Left ventricle myocardium superior (tissue), 1 donor: ENCODE measurements at regions not wholly inside any gene's neighbourhood (a gene's known extent, or its start where the extent isn't known, plus 50 kb on each side); places are given as distances from the start of the nearest gene placed in this dataset.

Experiments
- ATAC-seq: fragments of 200-7000 bp; cut with Tn5 transposase; one replicate; pipeline ENCODE4 v1.9.1; 2020; ENCODE audit warnings: mild to moderate bottlenecking, moderate library complexity
- DNase-seq: peaks from one replicate; pipeline ENCODE4 v3.0.0-alpha.2; 2020
- intact Hi-C: fragments of 100-400 bp; cut with micrococcal nuclease; formaldehyde crosslinking; loops from one replicate; pipeline ENCODE4 v1.11.0; 2022
- donor health status: DM: no; HTN: yes; CAD: no; lungs with severe emphysema.

GRCh38 chr4:156606554-156607477 lies 364.8 kb downstream of the PDGFC start:
- DNase-seq, result no peak
- intact Hi-C loops, result no loop called here
- ATAC-seq, result no peak

GRCh38 chr4:156598138-156598681 lies 373.4 kb downstream of the PDGFC start:
- intact Hi-C loops, result loop anchor here (10.0 kb wide), 1 partner anchor 447 kb away; no protein-coding TSS in a partner anchor
- no peak for DNase-seq
- ATAC-seq, result peak; percentile 45

DNA sequence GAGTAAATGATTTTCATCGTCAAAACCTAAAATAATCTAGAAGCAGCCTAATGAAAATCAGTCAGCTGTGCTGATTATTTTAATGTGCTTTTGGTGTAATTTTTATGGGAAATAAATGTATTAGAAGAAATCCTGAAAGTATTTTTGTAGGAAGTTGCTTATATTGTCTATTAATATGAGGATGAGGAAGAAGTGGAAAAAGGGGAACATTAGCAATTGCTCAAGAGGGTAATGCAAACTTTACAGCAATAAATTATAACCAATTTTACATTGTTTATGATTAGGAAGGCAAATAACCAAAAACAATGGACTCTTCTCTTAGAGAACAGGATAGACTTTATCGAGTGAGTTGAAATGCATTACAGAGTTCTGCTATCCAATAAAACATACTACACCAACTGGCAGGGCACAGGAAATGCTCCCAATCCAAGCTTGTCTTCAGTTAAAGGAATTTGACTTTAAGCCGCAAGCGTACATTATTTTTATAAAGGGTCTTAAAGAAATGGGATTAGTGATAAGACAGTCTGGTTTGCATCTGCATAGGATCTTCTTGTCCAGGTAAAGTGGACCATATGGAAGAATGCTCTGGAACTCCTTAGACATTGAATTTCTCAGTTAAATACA lies 374.8 kb downstream of the PDGFC start:
- intact Hi-C loops, result loop anchor here (10.0 kb wide), 1 partner anchor 448 kb away; no protein-coding TSS in a partner anchor
- DNase-seq (no peak), ATAC-seq (no peak)

GRCh38 chr4:156596026-156596425 lies 375.6 kb downstream of the PDGFC start:
- intact Hi-C loops, result loop anchor here (10.0 kb wide), 1 partner anchor 449 kb away; no protein-coding TSS in a partner anchor
- ATAC-seq (no peak), DNase-seq (no peak)

DNA sequence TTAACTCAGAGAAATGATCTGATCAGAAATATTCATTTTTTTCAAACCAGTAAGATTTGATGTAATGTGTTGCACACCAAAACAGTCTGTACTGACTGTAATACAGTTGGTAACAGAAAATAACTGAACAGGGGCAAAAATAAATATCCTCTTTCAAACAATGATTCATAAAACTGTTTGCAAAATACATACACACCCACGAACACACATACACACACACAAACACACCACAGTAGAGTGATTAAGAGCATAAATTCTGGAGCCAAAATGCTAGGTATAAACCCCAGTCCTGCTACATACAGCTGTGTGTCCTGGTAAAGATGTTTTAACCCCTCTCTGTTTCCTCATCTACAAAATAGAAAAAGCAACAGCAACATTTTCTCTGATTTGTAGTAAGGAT lies 376.6 kb downstream of the PDGFC start:
- ATAC-seq (no peak), DNase-seq (no peak)
- intact Hi-C loops, result loop anchor here (10.0 kb wide), 1 partner anchor 450 kb away; no protein-coding TSS in a partner anchor

DNA sequence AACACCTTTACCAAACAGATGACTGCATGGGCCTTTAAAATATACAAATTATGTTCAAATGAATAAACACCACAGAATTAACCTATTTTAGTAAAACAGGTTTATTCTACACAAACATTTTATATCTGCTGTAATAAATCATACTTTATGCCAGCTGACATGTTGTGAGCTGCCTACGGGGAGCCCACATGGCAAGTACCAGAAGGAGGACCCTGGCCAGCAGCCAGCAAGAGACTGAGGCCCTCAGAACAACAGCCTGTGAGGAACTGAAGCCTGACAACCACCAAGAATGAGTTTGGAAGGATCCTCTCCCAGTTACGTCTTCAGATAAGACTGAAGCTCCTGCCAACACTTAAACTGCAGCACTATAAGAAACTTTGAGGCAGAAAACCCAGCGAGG lies 377.0 kb downstream of the PDGFC start:
- DNase-seq (peak; percentile 71), ATAC-seq (peak; percentile 19)
- intact Hi-C loops, result loop anchor here (10.0 kb wide), 1 partner anchor 450 kb away; no protein-coding TSS in a partner anchor

- intact Hi-C loops, result loop anchor here (10.0 kb wide), 1 partner anchor 451 kb away; no protein-coding TSS in a partner anchor
- DNase-seq (no peak), ATAC-seq (no peak)
Observed at GRCh38 chr4:156593464-156593863, 378.1 kb downstream of the PDGFC start.

GRCh38 chr4:156591679-156592078 lies 379.9 kb downstream of the PDGFC start:
- ATAC-seq (no peak), DNase-seq (no peak)
- intact Hi-C loops, result loop anchor here (10.0 kb wide), 1 partner anchor 453 kb away; no protein-coding TSS in a partner anchor

GRCh38 chr4:156584100-156584499 lies 387.5 kb downstream of the PDGFC start:
- intact Hi-C loops, result no loop called here
- DNase-seq (no peak), ATAC-seq (no peak)

- intact Hi-C loops, result no loop called here
- no peak for ATAC-seq
- DNase-seq, result no peak
Observed at GRCh38 chr4:156583265-156583664, 388.3 kb downstream of the PDGFC start.

DNA sequence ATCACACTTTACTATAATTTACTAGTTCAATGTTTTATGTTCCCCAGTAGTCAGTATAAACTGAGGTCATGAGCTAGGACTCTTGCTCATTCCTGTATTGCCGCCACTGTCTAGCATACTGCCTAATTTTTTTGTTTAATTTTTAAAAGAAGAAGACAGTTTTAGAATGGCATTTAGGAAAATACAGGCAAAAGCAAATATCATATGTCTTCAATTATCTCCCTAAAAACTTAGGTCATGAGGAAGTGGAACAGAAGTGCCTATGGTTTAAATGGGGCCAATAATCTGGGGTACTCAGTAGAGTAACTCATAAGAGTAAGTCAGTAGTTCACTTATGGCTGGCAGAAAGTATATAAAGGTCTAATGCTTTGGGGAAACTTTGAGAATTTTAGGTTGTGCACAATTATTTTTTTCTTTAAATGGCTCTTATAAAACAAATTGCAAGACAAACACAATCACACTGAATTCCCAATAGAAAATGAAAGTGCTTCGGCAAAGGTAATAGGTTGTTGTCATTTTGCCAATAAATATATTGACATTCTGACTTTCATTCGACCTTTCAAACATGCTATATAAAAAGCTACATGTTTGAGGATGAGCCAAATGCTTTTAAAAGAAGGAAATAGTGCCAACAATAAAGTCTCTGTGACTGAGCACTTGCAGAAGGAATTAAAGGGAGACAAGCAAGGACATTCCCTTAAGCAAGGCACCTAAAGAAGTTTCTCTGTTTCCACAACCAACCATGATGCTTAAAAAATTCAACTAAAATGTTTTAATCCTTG lies 390.1 kb downstream of the PDGFC start:
- intact Hi-C loops, result no loop called here

GRCh38 chr4:156578713-156579112 lies 392.9 kb downstream of the PDGFC start:
- ATAC-seq (no peak), DNase-seq (no peak)
- intact Hi-C loops, result no loop called here

More for the DNA sequence above, 390.1 kb downstream of the PDGFC start:
- no peak for ATAC-seq
- DNase-seq, result no peak

- no peak for ATAC-seq
- DNase-seq, result no peak
- intact Hi-C loops, result no loop called here
Observed at GRCh38 chr4:156578005-156578404, 393.6 kb downstream of the PDGFC start.

DNA sequence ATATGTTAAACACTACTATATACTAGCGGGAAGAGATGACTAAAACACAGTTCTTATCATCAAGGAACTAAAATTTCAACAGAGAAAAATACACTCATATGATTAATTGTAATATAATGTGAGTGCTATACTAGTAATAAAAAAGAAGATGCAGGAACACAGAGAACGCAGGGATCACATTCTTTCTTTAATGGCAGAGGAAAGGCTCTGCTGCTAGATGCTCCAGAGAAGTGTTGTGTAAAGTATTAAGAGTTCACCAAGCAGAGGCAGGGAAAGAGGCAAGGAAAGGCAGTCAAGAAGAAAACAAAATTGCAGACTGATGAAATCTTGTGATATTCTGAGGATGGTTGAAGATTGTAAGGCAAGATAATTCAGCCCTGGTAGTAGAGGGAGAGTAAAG lies 394.7 kb downstream of the PDGFC start:
- intact Hi-C loops, result no loop called here
- ATAC-seq, result no peak
- no peak for DNase-seq

GRCh38 chr4:156575430-156576073 lies 396.0 kb downstream of the PDGFC start:
- ATAC-seq (no peak), DNase-seq (no peak)
- intact Hi-C loops, result no loop called here

DNA sequence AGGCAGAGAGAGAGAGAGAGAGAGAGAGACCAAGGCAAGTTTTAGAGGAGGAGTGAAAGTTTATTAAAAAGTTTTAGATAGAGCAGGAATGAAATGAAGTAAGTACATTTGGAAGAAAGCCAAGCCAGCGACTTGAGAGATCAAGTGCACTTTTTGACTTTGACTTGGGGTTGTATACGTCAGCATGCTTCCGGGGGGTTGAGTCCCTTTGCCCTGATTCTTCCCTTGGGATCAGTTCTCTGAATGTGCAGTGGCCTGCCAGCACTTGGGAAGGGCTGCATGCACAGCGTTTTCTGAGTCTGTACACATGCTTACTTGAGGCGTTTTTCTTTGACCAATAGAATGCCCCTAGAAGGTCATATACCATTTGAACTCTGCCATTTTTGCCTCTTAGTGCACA lies 400.5 kb downstream of the PDGFC start:
- peak; percentile 52 for ATAC-seq
- intact Hi-C loops, result no loop called here
- peak; percentile 34 for DNase-seq

DNA sequence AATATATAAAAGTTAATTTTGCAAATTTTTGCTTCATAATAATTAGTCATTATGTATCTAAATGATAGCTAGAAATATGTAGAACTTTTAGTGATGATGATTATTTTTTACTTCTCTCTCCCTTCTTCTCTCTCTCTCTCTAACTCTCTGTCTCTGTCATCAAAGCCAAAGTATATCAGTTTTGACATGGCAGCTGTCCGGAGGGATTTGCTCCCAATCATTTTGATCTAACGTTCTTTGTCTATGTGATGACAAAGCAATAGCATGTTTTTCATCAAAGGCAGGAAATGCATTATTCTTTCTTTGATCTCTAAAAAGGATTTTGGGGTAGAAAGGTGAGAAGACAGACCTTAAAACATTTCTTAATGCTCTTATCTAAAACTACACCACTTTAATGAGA lies 402.1 kb downstream of the PDGFC start:
- DNase-seq, result no peak
- intact Hi-C loops, result no loop called here
- ATAC-seq, result no peak

GRCh38 chr4:156568484-156568883 lies 403.1 kb downstream of the PDGFC start:
- no peak for DNase-seq
- ATAC-seq, result no peak
- intact Hi-C loops, result no loop called here

DNA sequence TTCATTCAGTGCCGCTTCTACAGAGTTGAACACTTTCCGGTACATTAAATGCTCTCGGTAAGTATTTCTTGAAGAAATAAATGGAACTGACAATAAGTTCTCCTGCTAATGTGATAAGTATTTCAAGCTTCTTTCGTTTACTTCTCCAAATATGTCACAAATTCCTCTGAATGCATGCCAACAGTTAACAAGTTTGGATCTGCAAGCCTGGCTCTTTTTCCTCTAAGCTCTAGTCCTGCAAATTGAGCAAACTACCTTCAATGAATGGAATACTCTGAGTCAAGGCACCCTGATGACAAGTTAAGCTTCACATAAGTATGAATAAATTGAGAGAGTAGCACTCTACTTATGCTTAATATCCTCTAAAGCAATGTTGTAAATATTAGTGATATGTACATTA lies 403.6 kb downstream of the PDGFC start:
- ATAC-seq (no peak), DNase-seq (no peak)
- intact Hi-C loops, result no loop called here
